ENCODE measurements at regions not wholly inside any gene's neighbourhood (a gene's known extent, or its start where the extent isn't known, plus 50 kb on each side); places are given as distances from the start of the nearest gene placed in this dataset.
A peak's percentile ranks its signal among the peaks of the same experiment; 100 is the strongest.

GRCh38 chr4:155506745-155507144, 130.0 kb upstream of the MAP9 start:
- Mint-ChIP-seq H3K4me3 (ENCODE audit: unreplicated experiment) (no peak overlapping the region), H3K9me3 (ENCODE audit: unreplicated experiment) (no peaks in the 10 kb centered on the region), H3K36me3 (ENCODE audit: unreplicated experiment) (no peaks in the 10 kb centered on the region), H3K27me3 (ENCODE audit: unreplicated experiment) (no peaks in the 10 kb centered on the region), H3K4me1 (ENCODE audit: low read depth, unreplicated experiment) (no peaks in the 10 kb centered on the region), H3K27ac (ENCODE audit: unreplicated experiment) (no peak overlapping the region)
- no peak for DNase-seq
- TF ChIP-seq CTCF (IDR thresholded peaks at IDR 0.05; ENCODE audit: partially characterized antibody, unreplicated experiment): no peak

GRCh38 chr4:155505321-155505720, 128.6 kb upstream of the MAP9 start:
- no peak for DNase-seq
- Mint-ChIP-seq H3K27me3 (ENCODE audit: unreplicated experiment) (no peaks in the 10 kb centered on the region), H3K36me3 (ENCODE audit: unreplicated experiment) (no peaks in the 10 kb centered on the region), H3K4me3 (ENCODE audit: unreplicated experiment) (no peak overlapping the region), H3K27ac (ENCODE audit: unreplicated experiment) (no peak overlapping the region), H3K9me3 (ENCODE audit: unreplicated experiment) (no peaks in the 10 kb centered on the region), H3K4me1 (ENCODE audit: low read depth, unreplicated experiment) (no peaks in the 10 kb centered on the region)
- TF ChIP-seq CTCF (IDR thresholded peaks at IDR 0.05; ENCODE audit: partially characterized antibody, unreplicated experiment): no peak

GRCh38 chr4:155497306-155497705, 120.5 kb upstream of the MAP9 start:
- Mint-ChIP-seq H3K36me3 (ENCODE audit: unreplicated experiment) (no peaks in the 10 kb centered on the region), H3K27me3 (ENCODE audit: unreplicated experiment) (peaks cover 2% of the 10 kb centered on the region), H3K9me3 (ENCODE audit: unreplicated experiment) (peaks cover 1% of the 10 kb centered on the region), H3K4me1 (ENCODE audit: low read depth, unreplicated experiment) (no peaks in the 10 kb centered on the region), H3K27ac (ENCODE audit: unreplicated experiment) (no peak overlapping the region), H3K4me3 (ENCODE audit: unreplicated experiment) (no peak overlapping the region)
- DNase-seq: no peak
- peak; percentile 29 for TF ChIP-seq CTCF (IDR thresholded peaks at IDR 0.05; ENCODE audit: partially characterized antibody, unreplicated experiment)

- no peak overlapping the region for H3K4me3 Mint-ChIP-seq (ENCODE audit: unreplicated experiment)
- DNase-seq: no peak
- H3K36me3 Mint-ChIP-seq (ENCODE audit: unreplicated experiment): no peaks in the 10 kb centered on the region
- peaks cover 1% of the 10 kb centered on the region for H3K9me3 Mint-ChIP-seq (ENCODE audit: unreplicated experiment)
- peaks cover 2% of the 10 kb centered on the region for H3K27me3 Mint-ChIP-seq (ENCODE audit: unreplicated experiment)
- H3K27ac Mint-ChIP-seq (ENCODE audit: unreplicated experiment): no peak overlapping the region
- TF ChIP-seq CTCF (IDR thresholded peaks at IDR 0.05; ENCODE audit: partially characterized antibody, unreplicated experiment): no peak
- H3K4me1 Mint-ChIP-seq (ENCODE audit: low read depth, unreplicated experiment): no peaks in the 10 kb centered on the region
These were observed 119.5 kb upstream of the MAP9 start for GRCh38 chr4:155496294-155496626.

GRCh38 chr4:155495572-155496293, 119.0 kb upstream of the MAP9 start:
- no peaks in the 10 kb centered on the region for H3K4me1 Mint-ChIP-seq (ENCODE audit: low read depth, unreplicated experiment)
- H3K36me3 Mint-ChIP-seq (ENCODE audit: unreplicated experiment): no peaks in the 10 kb centered on the region
- no peak overlapping the region for H3K4me3 Mint-ChIP-seq (ENCODE audit: unreplicated experiment)
- H3K27ac Mint-ChIP-seq (ENCODE audit: unreplicated experiment): no peak overlapping the region
- no peak for DNase-seq
- peaks cover 1% of the 10 kb centered on the region for H3K9me3 Mint-ChIP-seq (ENCODE audit: unreplicated experiment)
- H3K27me3 Mint-ChIP-seq (ENCODE audit: unreplicated experiment): peaks cover 2% of the 10 kb centered on the region
- TF ChIP-seq CTCF (IDR thresholded peaks at IDR 0.05; ENCODE audit: partially characterized antibody, unreplicated experiment): no peak

Measured in glutamatergic neuron (in vitro differentiated cells).